SK-N-SH (cell line): ENCODE measurements at regions not wholly inside any gene's neighbourhood (a gene's known extent, or its start where the extent isn't known, plus 50 kb on each side); places are given as distances from the start of the nearest gene placed in this dataset.

Experiments used
- EP300 ChIP-seq, 2 experiments: IDR thresholded peaks; 2 replicates each; pipeline versions ENCODE4 v1.4.0 to v1.6.1; 2012; ENCODE audit warnings: borderline replicate concordance in 1 of 2, low read depth in 1 of 2, low read length in 1 of 2
- GABPA ChIP-seq: IDR thresholded peaks from 2 replicates; pipeline ENCODE4 v1.4.0; 2012; ENCODE audit warnings: low read depth, mild to moderate bottlenecking
- RCOR1 ChIP-seq: fragments of 150-350 bp; IDR thresholded peaks from 2 replicates; pipeline ENCODE4 v1.6.1; 2017; ENCODE audit warnings: antibody characterized with exemption, low read length
- SIN3A ChIP-seq: IDR thresholded peaks from 2 replicates; pipeline ENCODE4 v1.6.1; 2012; ENCODE audit warnings: low read depth, mild to moderate bottlenecking, low read length, moderate library complexity, borderline replicate concordance
- TAF1 ChIP-seq: IDR thresholded peaks from 2 replicates; pipeline ENCODE4 v1.6.1; 2012; ENCODE audit warnings: low read depth, mild to moderate bottlenecking, low read length, moderate library complexity, borderline replicate concordance
- TEAD4 ChIP-seq: IDR thresholded peaks from 2 replicates; pipeline ENCODE4 v1.4.0; 2012; ENCODE audit warnings: mild to moderate bottlenecking, borderline replicate concordance; ENCODE audit not compliant: insufficient read depth
- USF1 ChIP-seq: IDR thresholded peaks from 2 replicates; pipeline ENCODE4 v1.4.0; 2012; ENCODE audit warnings: low read depth, borderline replicate concordance
- TF ChIP-seq, protein P1 (sequence below): fragments of 200-600 bp; sonication (generic); IDR thresholded peaks from 2 replicates; pipeline ENCODE4 v1.6.1; 2017; ENCODE audit warnings: antibody characterized with exemption, mild to moderate bottlenecking, moderate library complexity
- TF ChIP-seq, protein P2 (sequence below): IDR thresholded peaks from 2 replicates; pipeline ENCODE4 v1.6.1; 2012; ENCODE audit warnings: mild to moderate bottlenecking, low read depth, low read length, moderate library complexity
- TF ChIP-seq, protein P3 (sequence below): IDR thresholded peaks from 2 replicates; pipeline ENCODE4 v1.4.0; 2012; ENCODE audit warnings: low read depth

- TF ChIP-seq EP300 (IDR thresholded peaks at IDR 0.05; ENCODE audit: borderline replicate concordance in 1 of 2, low read depth in 1 of 2, low read length in 1 of 2) (no peak), SIN3A (no peak), TEAD4 (no peak), RCOR1 (no peak), GABPA (no peak), TAF1 (no peak), USF1 (no peak)
- TF ChIP-seq, protein P1, sequence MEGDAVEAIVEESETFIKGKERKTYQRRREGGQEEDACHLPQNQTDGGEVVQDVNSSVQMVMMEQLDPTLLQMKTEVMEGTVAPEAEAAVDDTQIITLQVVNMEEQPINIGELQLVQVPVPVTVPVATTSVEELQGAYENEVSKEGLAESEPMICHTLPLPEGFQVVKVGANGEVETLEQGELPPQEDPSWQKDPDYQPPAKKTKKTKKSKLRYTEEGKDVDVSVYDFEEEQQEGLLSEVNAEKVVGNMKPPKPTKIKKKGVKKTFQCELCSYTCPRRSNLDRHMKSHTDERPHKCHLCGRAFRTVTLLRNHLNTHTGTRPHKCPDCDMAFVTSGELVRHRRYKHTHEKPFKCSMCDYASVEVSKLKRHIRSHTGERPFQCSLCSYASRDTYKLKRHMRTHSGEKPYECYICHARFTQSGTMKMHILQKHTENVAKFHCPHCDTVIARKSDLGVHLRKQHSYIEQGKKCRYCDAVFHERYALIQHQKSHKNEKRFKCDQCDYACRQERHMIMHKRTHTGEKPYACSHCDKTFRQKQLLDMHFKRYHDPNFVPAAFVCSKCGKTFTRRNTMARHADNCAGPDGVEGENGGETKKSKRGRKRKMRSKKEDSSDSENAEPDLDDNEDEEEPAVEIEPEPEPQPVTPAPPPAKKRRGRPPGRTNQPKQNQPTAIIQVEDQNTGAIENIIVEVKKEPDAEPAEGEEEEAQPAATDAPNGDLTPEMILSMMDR, result no peak
- TF ChIP-seq, protein P2, sequence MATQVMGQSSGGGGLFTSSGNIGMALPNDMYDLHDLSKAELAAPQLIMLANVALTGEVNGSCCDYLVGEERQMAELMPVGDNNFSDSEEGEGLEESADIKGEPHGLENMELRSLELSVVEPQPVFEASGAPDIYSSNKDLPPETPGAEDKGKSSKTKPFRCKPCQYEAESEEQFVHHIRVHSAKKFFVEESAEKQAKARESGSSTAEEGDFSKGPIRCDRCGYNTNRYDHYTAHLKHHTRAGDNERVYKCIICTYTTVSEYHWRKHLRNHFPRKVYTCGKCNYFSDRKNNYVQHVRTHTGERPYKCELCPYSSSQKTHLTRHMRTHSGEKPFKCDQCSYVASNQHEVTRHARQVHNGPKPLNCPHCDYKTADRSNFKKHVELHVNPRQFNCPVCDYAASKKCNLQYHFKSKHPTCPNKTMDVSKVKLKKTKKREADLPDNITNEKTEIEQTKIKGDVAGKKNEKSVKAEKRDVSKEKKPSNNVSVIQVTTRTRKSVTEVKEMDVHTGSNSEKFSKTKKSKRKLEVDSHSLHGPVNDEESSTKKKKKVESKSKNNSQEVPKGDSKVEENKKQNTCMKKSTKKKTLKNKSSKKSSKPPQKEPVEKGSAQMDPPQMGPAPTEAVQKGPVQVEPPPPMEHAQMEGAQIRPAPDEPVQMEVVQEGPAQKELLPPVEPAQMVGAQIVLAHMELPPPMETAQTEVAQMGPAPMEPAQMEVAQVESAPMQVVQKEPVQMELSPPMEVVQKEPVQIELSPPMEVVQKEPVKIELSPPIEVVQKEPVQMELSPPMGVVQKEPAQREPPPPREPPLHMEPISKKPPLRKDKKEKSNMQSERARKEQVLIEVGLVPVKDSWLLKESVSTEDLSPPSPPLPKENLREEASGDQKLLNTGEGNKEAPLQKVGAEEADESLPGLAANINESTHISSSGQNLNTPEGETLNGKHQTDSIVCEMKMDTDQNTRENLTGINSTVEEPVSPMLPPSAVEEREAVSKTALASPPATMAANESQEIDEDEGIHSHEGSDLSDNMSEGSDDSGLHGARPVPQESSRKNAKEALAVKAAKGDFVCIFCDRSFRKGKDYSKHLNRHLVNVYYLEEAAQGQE, result no peak
- TF ChIP-seq, protein P3, sequence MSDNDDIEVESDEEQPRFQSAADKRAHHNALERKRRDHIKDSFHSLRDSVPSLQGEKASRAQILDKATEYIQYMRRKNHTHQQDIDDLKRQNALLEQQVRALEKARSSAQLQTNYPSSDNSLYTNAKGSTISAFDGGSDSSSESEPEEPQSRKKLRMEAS, result no peak
Measured at GRCh38 chr18:54762386-54762785, 65.9 kb upstream of the RAB27B start.
